Nephron (organoid): ENCODE measurements at regions not wholly inside any gene's neighbourhood (a gene's known extent, or its start where the extent isn't known, plus 50 kb on each side); places are given as distances from the start of the nearest gene placed in this dataset.

ENCODE experiments used
- H3K27ac Mint-ChIP-seq, 3 experiments: 2 replicates each; pipeline ENCODE4 v1.8.0; 2020; ENCODE audit warnings: mixed read lengths in 3 of 3, mild to moderate bottlenecking in 2 of 3, moderate library complexity in 1 of 3
- H3K27me3 Mint-ChIP-seq: 2 replicates; pipeline ENCODE4 v1.8.0; 2021; ENCODE audit warnings: low read depth, mild to moderate bottlenecking, moderate library complexity, mixed read lengths
- H3K36me3 Mint-ChIP-seq: 2 replicates; pipeline ENCODE4 v1.8.0; 2020; ENCODE audit warnings: low read depth, mixed read lengths
- H3K4me1 Mint-ChIP-seq: 2 replicates; pipeline ENCODE4 v1.8.0; 2020; ENCODE audit warnings: mixed read lengths
- H3K4me3 Mint-ChIP-seq, 3 experiments: 2 replicates each; pipeline ENCODE4 v1.8.0; 2020; ENCODE audit warnings: mild to moderate bottlenecking in 3 of 3, mixed read lengths in 3 of 3, moderate library complexity in 2 of 3
- H3K9me3 Mint-ChIP-seq: 2 replicates; pipeline ENCODE4 v1.8.0; 2020; ENCODE audit warnings: mixed read lengths
- CTCF ChIP-seq, 3 experiments: fragments of 200-600 bp; sonication (generic); IDR thresholded peaks; one replicate each; pipeline ENCODE4 v1.5.0; 2021; ENCODE audit warnings: antibody characterized with exemption in 3 of 3; ENCODE audit not compliant: unreplicated experiment in 3 of 3

DNA sequence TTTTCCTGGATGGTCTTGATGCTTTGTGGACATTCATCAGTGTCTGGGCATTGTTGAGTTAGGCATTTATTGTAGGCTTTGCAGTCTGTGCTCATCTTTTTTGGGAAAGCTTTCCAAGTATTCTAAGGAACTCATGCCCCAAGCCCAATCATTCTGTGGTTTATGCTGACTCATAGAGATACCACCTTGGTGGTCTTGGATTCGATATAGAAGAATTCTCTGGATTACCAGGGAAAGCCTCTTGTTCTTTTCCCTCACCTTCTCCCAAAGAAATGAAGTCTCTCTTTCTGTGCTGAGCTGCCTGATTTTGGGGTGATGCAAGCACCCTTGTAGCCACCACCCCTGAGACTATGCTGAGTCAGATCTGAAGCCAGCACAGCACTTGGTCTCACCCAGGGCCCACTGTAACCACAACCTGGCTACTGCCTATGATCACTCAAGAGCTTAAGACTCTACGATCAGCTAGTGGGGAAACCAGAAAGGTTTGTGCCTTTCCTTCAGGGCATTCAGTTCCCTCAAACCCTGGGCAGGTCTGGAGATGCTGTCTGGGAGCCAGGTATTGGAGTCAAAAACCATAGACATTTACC, 422.6 kb downstream of the NUF2 start:
- no peak for TF ChIP-seq CTCF (IDR thresholded peaks at IDR 0.05; ENCODE audit: unreplicated experiment in 3 of 3)
- no peaks in the 10 kb centered on the region for H3K4me1 Mint-ChIP-seq
- no peak overlapping the region for H3K27ac Mint-ChIP-seq
- peaks cover 9% of the 10 kb centered on the region for H3K36me3 Mint-ChIP-seq
- no peak overlapping the region for H3K4me3 Mint-ChIP-seq
- peaks cover 30% of the 10 kb centered on the region for H3K9me3 Mint-ChIP-seq
- no peaks in the 10 kb centered on the region for H3K27me3 Mint-ChIP-seq

DNA sequence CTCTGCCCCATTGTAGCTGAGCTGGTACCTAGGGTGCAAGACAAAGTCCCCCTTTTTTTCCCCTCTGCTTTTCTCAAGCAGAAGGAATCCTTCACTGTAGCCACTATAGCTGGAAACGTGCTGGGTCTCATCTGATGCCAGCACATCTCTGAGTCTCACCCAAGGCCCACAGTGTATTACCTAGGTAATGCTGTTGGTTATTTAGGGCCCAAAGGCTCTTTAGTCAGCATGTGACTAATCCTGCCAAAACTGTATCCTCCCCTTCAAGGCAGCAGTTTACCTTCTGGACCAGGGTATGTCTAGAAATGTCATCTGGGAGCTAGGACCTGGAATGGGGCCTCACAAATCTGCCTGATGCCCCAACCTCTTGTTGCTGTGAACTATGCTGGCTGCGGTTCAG, 423.4 kb downstream of the NUF2 start:
- H3K27ac Mint-ChIP-seq = no peak overlapping the region
- H3K9me3 Mint-ChIP-seq = peaks cover 30% of the 10 kb centered on the region
- no peaks in the 10 kb centered on the region for H3K4me1 Mint-ChIP-seq
- peaks cover 9% of the 10 kb centered on the region for H3K36me3 Mint-ChIP-seq
- TF ChIP-seq CTCF (IDR thresholded peaks at IDR 0.05; ENCODE audit: unreplicated experiment in 3 of 3) = no peak
- no peak overlapping the region for H3K4me3 Mint-ChIP-seq
- no peaks in the 10 kb centered on the region for H3K27me3 Mint-ChIP-seq

- peaks cover 9% of the 10 kb centered on the region for H3K36me3 Mint-ChIP-seq
- no peaks in the 10 kb centered on the region for H3K4me1 Mint-ChIP-seq
These were observed 425.5 kb downstream of the NUF2 start for GRCh38 chr1:163747261-163747660.

GRCh38 chr1:163747855-163748254, 426.1 kb downstream of the NUF2 start:
- Mint-ChIP-seq H3K4me1 (no peaks in the 10 kb centered on the region), H3K9me3 (peaks cover 15% of the 10 kb centered on the region), H3K27me3 (no peaks in the 10 kb centered on the region), H3K36me3 (peaks cover 9% of the 10 kb centered on the region), H3K4me3 (no peak overlapping the region), H3K27ac (no peak overlapping the region)
- TF ChIP-seq CTCF (IDR thresholded peaks at IDR 0.05; ENCODE audit: unreplicated experiment in 3 of 3) = no peak

More at GRCh38 chr1:163747261-163747660, 425.5 kb downstream of the NUF2 start:
- Mint-ChIP-seq H3K9me3 (peaks cover 19% of the 10 kb centered on the region), H3K4me3 (no peak overlapping the region), H3K27ac (no peak overlapping the region), H3K27me3 (no peaks in the 10 kb centered on the region)
- no peak for TF ChIP-seq CTCF (IDR thresholded peaks at IDR 0.05; ENCODE audit: unreplicated experiment in 3 of 3)

GRCh38 chr1:163758977-163759670, 437.4 kb downstream of the NUF2 start:
- Mint-ChIP-seq H3K36me3 (peaks cover 8% of the 10 kb centered on the region), H3K4me3 (no peak overlapping the region), H3K27ac (no peak overlapping the region), H3K4me1 (no peaks in the 10 kb centered on the region), H3K27me3 (peaks cover 3% of the 10 kb centered on the region), H3K9me3 (peaks cover 41% of the 10 kb centered on the region)
- TF ChIP-seq CTCF (IDR thresholded peaks at IDR 0.05; ENCODE audit: unreplicated experiment in 3 of 3) = no peak

DNA sequence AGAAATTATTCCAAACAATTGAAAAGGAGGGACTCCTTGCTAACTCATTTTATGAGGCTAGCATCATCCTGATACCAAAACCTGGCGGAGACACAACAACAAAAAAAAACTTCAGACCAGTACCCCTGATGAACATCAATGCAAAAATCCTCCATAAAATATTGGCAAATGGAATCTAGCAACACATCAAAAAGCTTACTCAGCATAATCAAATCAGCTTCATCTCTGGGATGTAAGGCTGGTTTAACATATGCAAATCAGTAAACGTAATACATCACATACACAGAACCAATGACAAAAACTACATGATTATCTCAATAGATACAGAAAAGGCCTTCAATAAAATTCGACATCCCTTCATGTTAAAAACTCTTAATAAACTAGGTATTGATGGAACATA, 440.1 kb downstream of the NUF2 start:
- peaks cover 33% of the 10 kb centered on the region for H3K9me3 Mint-ChIP-seq
- TF ChIP-seq CTCF (IDR thresholded peaks at IDR 0.05; ENCODE audit: unreplicated experiment in 3 of 3) = no peak
- peaks cover 3% of the 10 kb centered on the region for H3K27me3 Mint-ChIP-seq
- H3K4me1 Mint-ChIP-seq = no peaks in the 10 kb centered on the region
- H3K36me3 Mint-ChIP-seq = peaks cover 5% of the 10 kb centered on the region
- H3K4me3 Mint-ChIP-seq = no peak overlapping the region
- no peak overlapping the region for H3K27ac Mint-ChIP-seq
